Glutamatergic neuron (in vitro differentiated cells): ENCODE measurements at regions not wholly inside any gene's neighbourhood (a gene's known extent, or its start where the extent isn't known, plus 50 kb on each side); places are given as distances from the start of the nearest gene placed in this dataset.

Experiments used
- DNase-seq: peaks from one replicate; pipeline ENCODE4 v3.0.0; 2022
- H3K27ac Mint-ChIP-seq: one replicate; pipeline ENCODE4 v1.8.0; 2020; ENCODE audit warnings: mild to moderate bottlenecking, mixed read lengths, inconsistent platforms; ENCODE audit not compliant: unreplicated experiment
- H3K27me3 Mint-ChIP-seq: one replicate; pipeline ENCODE4 v1.8.0; 2020; ENCODE audit warnings: mild to moderate bottlenecking, moderate library complexity, mixed read lengths, inconsistent platforms; ENCODE audit not compliant: unreplicated experiment
- H3K36me3 Mint-ChIP-seq: one replicate; pipeline ENCODE4 v1.8.0; 2020; ENCODE audit warnings: mild to moderate bottlenecking, mixed read lengths, inconsistent platforms; ENCODE audit not compliant: unreplicated experiment
- H3K4me1 Mint-ChIP-seq: one replicate; pipeline ENCODE4 v1.8.0; 2020; ENCODE audit warnings: mild to moderate bottlenecking, low read depth, mixed read lengths, inconsistent platforms; ENCODE audit not compliant: unreplicated experiment
- H3K4me3 Mint-ChIP-seq: one replicate; pipeline ENCODE4 v1.8.0; 2020; ENCODE audit warnings: mild to moderate bottlenecking, mixed read lengths, inconsistent platforms; ENCODE audit not compliant: unreplicated experiment
- H3K9me3 Mint-ChIP-seq: one replicate; pipeline ENCODE4 v1.8.0; 2020; ENCODE audit warnings: mild to moderate bottlenecking, moderate library complexity, mixed read lengths, inconsistent platforms; ENCODE audit not compliant: unreplicated experiment
- TF ChIP-seq, protein P1 (sequence below): fragments of 200-600 bp; sonication (generic); IDR thresholded peaks from one replicate; pipeline ENCODE4 v1.5.0; 2021; ENCODE audit not compliant: partially characterized antibody, unreplicated experiment

GRCh38 chr14:22262881-22263280 lies 326.1 kb downstream of the DAD1 start:
- Mint-ChIP-seq H3K4me1 (no peaks in the 10 kb centered on the region), H3K4me3 (no peak overlapping the region), H3K27me3 (no peaks in the 10 kb centered on the region), H3K27ac (no peak overlapping the region), H3K9me3 (no peaks in the 10 kb centered on the region), H3K36me3 (no peaks in the 10 kb centered on the region)
- no peak for DNase-seq
- TF ChIP-seq, protein P1, sequence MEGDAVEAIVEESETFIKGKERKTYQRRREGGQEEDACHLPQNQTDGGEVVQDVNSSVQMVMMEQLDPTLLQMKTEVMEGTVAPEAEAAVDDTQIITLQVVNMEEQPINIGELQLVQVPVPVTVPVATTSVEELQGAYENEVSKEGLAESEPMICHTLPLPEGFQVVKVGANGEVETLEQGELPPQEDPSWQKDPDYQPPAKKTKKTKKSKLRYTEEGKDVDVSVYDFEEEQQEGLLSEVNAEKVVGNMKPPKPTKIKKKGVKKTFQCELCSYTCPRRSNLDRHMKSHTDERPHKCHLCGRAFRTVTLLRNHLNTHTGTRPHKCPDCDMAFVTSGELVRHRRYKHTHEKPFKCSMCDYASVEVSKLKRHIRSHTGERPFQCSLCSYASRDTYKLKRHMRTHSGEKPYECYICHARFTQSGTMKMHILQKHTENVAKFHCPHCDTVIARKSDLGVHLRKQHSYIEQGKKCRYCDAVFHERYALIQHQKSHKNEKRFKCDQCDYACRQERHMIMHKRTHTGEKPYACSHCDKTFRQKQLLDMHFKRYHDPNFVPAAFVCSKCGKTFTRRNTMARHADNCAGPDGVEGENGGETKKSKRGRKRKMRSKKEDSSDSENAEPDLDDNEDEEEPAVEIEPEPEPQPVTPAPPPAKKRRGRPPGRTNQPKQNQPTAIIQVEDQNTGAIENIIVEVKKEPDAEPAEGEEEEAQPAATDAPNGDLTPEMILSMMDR = no peak

DNA sequence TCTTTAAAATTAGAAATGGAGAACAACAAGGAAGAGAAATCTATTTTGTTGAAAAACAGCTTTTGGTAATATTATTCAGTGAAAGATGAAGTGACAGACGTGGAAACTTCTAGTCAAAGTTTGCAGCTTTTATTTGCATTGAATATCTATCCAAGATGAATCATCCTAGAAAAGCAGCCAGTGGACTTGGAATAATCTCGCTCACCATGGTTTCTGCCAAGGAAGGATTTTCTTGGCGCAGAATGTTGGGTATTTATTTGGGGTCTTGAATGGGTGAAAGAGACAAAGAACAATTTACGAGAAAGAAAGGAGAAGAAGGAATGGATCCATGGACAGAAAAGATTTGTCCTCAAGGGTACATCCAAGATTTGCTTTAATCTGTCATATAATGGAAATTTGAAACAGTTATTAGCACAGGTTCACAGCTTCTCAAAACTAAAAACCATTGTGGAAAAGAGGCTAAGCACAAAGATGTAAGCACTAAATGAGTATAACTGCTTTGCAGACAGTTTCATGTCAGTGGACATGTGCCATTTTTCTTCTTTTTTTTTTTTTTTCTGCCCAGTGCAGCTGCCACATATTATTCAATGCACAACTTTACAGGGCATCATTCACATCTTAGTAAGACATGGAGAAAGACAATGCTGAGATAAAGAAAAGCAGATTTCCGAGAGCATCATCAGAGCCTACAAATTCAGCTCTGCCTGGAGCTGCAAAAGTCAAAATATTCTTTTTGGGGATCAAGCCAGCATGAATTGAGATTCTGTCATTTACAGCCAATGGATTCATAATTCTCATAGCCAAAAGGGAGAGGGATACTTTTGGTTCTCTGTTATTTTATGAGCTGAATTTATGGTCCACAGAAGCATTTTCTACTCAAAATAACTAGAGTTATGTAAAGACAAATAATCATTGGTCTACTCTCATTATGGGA lies 333.7 kb downstream of the DAD1 start:
- H3K27me3 Mint-ChIP-seq = no peaks in the 10 kb centered on the region
- no peaks in the 10 kb centered on the region for H3K4me1 Mint-ChIP-seq
- TF ChIP-seq, protein P1 = no peak
- no peak overlapping the region for H3K27ac Mint-ChIP-seq
- DNase-seq = no peak
- H3K36me3 Mint-ChIP-seq = no peaks in the 10 kb centered on the region
- no peak overlapping the region for H3K4me3 Mint-ChIP-seq
- no peaks in the 10 kb centered on the region for H3K9me3 Mint-ChIP-seq

GRCh38 chr14:22252686-22253085 lies 336.3 kb downstream of the DAD1 start:
- no peak for DNase-seq
- Mint-ChIP-seq H3K4me3 (no peak overlapping the region), H3K9me3 (no peaks in the 10 kb centered on the region)

DNA sequence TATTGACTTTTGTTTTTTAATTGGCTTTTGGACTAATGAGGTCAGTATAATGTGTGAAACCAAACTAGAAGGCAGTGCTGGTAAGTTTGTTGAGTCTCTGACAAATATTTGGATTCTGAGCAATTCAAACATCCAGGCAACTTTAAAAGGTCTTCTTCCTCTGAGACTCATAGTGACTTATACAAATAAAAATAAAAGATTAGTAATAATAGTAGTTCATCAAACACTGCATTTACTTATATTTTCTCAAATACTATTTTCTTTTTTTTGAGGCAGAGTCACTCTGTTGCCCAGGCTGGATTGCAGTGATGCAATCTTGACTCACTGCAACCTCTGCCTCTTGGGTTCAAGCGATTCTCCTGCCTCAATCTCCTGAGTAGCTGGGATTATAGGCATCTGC lies 337.9 kb downstream of the DAD1 start:
- H3K9me3 Mint-ChIP-seq = no peaks in the 10 kb centered on the region
- H3K27ac Mint-ChIP-seq = no peak overlapping the region
- no peaks in the 10 kb centered on the region for H3K27me3 Mint-ChIP-seq

More at GRCh38 chr14:22252686-22253085, 336.3 kb downstream of the DAD1 start:
- H3K27me3 Mint-ChIP-seq = no peaks in the 10 kb centered on the region
- no peaks in the 10 kb centered on the region for H3K4me1 Mint-ChIP-seq
- no peaks in the 10 kb centered on the region for H3K36me3 Mint-ChIP-seq
- TF ChIP-seq, protein P1 = no peak
- H3K27ac Mint-ChIP-seq = no peak overlapping the region

More for the DNA sequence above, 337.9 kb downstream of the DAD1 start:
- Mint-ChIP-seq H3K4me3 (no peak overlapping the region), H3K36me3 (no peaks in the 10 kb centered on the region), H3K4me1 (no peaks in the 10 kb centered on the region)
- DNase-seq = no peak
- TF ChIP-seq, protein P1 = no peak
